ENCODE measurements at regions not wholly inside any gene's neighbourhood (a gene's known extent, or its start where the extent isn't known, plus 50 kb on each side); places are given as distances from the start of the nearest gene placed in this dataset.
"Not testable (repeated sequence)": the region's sequence is repeated elsewhere in the genome, so short reads cannot be mapped to it uniquely, and the experiment has no call there.

GRCh38 chr18:60202708-60203107, 169.9 kb downstream of the MC4R start:
- DNase-seq (ENCODE audit: low read depth), result no peak

- no peak for DNase-seq (ENCODE audit: low read depth)
Observed at GRCh38 chr18:60200558-60200957, 172.0 kb downstream of the MC4R start.

GRCh38 chr18:60199505-60199904, 173.1 kb downstream of the MC4R start:
- DNase-seq (ENCODE audit: low read depth), result no peak

DNA sequence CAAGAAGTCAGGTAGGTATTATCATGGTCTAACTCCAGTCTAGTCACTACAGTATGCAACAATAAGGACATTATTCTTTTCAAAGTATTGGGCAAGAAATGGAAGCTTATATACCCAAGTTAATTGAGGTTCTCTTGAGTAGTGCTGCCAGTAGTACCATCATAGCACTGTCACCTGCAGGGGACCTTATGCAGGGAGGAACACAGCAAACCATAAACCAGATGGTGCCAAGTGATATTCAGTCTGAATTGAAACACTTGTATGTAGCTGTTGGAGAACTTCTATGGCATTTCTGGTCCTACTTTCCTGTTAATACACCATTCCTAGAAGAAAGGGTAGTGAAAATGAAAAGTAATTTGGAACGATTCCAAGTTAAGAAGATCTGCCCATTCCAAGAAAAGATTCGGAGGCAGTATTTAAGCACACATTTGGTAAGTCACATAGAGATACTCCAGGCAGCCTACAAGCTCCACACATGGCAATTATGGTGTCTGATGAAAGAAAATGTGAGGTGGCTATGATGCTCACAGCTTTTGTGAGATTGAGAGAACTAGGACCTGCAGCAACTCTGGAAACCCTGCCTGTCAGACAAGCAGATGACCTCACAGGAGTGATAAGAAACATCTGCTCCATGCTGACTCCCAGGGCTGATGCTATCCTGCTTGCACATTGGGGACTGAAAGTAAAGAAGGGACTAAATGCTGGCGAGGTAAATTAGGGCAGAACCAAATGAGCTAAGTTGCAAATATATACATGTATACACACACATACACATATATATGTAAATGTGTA, 174.7 kb downstream of the MC4R start:
- DNase-seq (ENCODE audit: low read depth), result no peak

- no peak for DNase-seq (ENCODE audit: low read depth)
Observed at GRCh38 chr18:60196836-60197606, 175.6 kb downstream of the MC4R start.

DNA sequence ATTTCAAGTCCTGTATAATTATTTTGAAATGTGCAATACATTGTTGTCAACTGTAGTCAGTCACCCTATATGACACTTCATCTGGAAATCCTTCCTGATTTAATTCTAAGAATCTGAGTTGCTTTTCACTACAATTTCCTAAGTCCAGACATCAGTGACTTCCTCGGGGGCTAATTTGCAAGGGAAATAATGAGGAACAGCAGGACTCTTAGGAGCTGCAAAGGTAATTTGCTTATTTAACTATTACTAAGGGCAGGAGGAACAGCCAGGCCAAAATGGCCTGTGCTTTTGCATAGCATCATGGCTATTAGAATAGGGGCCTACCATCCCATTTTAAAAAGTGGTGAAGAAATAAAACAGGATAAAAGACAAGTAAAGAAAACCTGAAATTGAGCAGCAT, 178.8 kb downstream of the MC4R start:
- DNase-seq (ENCODE audit: low read depth), result no peak

- DNase-seq (ENCODE audit: low read depth), result no peak
Observed at GRCh38 chr18:60191926-60192325, 180.6 kb downstream of the MC4R start.

DNA sequence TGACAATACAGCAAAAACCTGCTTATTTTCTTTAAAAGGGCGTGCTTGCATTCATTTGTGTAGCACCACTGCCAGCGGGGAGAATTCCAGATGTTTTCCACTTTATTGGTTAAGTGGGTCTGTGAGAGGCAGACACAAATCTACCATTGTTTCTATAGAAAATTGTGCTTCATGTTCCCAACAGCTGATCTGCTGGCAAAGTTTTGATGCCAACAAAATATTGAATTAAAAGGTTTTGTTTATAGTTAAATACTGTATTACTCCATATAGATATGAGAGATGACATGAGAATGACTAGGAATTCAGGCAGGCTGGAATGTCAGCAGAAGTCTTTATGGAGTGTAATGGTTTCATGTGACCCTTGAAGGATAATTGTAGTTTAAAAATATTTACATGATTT, 182.7 kb downstream of the MC4R start:
- DNase-seq (ENCODE audit: low read depth), result no peak

GRCh38 chr18:60188958-60189357, 183.6 kb downstream of the MC4R start:
- no peak for DNase-seq (ENCODE audit: low read depth)

- no peak for DNase-seq (ENCODE audit: low read depth)
Observed at GRCh38 chr18:60182223-60182622, 190.4 kb downstream of the MC4R start.

DNA sequence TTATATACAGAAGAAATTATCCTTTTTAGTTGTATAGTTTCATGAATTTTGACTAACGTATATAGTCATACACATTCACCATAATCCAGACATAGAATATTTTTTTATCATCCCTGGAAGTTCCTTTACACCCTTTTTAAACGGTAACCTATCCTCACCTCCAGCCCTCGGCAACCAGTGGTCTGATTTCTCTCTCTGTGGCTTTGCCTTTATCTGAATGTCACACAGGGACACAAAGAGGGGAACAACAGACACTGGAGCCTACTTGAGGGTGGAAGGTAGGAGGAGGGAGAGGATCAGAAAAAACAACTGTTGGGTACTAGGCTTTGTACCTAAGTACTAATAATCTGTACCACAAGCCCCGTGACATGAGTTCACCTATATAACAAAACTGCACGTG, 191.9 kb downstream of the MC4R start:
- no peak for DNase-seq (ENCODE audit: low read depth)

DNA sequence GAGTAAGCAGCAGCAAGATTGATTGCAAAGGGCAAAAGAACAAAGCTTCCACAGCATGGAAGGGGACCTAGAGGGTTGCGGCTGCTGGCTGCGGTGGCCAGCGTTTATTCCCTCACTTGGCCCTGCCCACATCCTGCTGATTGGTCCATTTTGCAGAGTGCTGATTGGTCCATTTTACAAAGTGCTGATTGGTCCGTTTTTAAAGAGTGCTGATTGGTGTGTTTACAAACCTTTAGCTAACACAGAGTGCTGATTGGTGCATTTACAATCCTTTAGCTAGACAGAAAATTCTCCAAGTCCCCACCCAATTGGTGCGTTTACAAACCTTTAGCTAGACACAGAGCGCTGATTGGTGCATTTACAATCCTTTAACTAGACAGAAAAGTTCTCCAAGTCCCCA, 194.4 kb downstream of the MC4R start:
- DNase-seq (ENCODE audit: low read depth), result not testable (repeated sequence)

DNA sequence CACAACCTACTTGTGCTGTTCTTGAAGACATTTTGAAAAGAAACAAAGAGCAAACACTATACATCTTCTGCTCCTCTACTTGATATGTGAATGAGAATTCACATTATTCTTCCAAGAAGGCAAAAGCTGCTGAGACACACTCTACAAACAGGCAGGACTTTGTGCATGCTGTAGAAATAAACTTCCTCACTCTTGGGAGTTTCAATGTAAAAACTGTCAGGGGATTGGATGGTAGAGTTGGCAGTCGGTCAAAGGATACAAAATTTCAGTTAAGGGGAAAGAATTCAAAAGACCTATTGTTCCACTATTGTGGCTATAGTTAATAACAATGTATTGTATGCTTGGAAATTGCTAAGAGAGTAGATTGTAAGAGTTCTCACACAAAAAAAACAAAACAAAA, 196.3 kb downstream of the MC4R start:
- DNase-seq (ENCODE audit: low read depth), result no peak

GRCh38 chr18:60174832-60175231, 197.7 kb downstream of the MC4R start:
- DNase-seq (ENCODE audit: low read depth), result no peak

- DNase-seq (ENCODE audit: low read depth), result no peak
Observed at GRCh38 chr18:60172030-60172429, 200.5 kb downstream of the MC4R start.

GRCh38 chr18:60163622-60164021, 209.0 kb downstream of the MC4R start:
- no peak for DNase-seq (ENCODE audit: low read depth)

GRCh38 chr18:60162388-60162787, 210.2 kb downstream of the MC4R start:
- DNase-seq (ENCODE audit: low read depth), result no peak

GRCh38 chr18:60157810-60158209, 214.8 kb downstream of the MC4R start:
- DNase-seq (ENCODE audit: low read depth), result no peak

DNA sequence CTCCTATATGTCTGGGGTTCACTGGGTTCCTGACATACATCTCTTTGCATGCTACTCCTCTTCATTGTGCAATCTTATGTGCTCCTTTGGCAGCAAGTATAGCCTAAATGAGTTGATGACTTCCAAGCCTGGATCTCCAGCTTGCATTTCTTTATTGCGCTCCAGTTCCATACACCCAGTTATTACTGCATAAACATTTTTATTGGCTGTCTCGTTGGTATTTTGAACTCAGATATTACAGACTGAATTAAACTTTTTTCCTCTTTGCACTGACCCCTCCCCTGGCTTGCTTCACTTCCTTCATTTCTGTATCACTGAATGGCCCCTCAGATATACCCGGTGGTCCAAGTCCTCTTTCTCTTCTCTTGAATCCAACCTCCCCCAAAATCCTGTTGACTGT, 219.2 kb downstream of the MC4R start:
- DNase-seq (ENCODE audit: low read depth), result no peak

- no peak for DNase-seq (ENCODE audit: low read depth)
Observed at GRCh38 chr18:60149316-60149715, 223.3 kb downstream of the MC4R start.

DNA sequence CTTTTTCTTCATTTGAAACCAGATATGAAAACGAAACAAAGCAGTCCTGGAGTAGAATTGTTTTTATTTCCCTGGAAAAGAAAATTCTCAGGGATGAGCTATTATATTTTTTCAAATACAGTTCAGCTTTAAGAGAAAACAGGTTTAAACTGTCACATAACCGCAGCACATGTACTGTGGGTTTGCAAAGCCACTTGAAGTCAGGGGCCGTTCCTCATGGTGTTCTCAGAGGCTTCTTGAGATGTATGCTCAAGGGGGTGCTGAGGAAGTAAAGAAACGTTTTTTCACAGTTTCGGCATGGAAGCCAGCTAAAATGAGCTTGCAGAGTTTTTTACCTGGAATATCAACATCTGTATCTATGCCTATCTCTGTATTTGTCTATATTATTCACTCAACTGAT, 225.3 kb downstream of the MC4R start:
- no peak for DNase-seq (ENCODE audit: low read depth)

- no peak for DNase-seq (ENCODE audit: low read depth)
Observed at GRCh38 chr18:60146220-60146960, 226.2 kb downstream of the MC4R start.

GRCh38 chr18:60145776-60146175, 226.8 kb downstream of the MC4R start:
- no peak for DNase-seq (ENCODE audit: low read depth)

All from activated gamma-delta T cell treated with anti-CD3 and anti-CD28 coated beads, Interleukin-2, amount 50 U/mL, for 16 hours (primary cell).